ENCODE measurements at regions not wholly inside any gene's neighbourhood (a gene's known extent, or its start where the extent isn't known, plus 50 kb on each side); places are given as distances from the start of the nearest gene placed in this dataset.

GRCh38 chr4:176988226-176988625, 195.5 kb upstream of the VEGFC start:
- Histone ChIP-seq H3K4me1 (ENCODE audit: control insufficient read depth, extremely low read depth, insufficient read depth, low read length) (peaks cover 5% of the 10 kb centered on the region), H3K9me1 (replicated peaks; ENCODE audit: control insufficient read depth, extremely low read depth, insufficient read depth, low read length) (no peaks in the 10 kb centered on the region), H3K9me3 (replicated peaks; ENCODE audit: control insufficient read depth, insufficient read depth, low read length) (peaks cover 1% of the 10 kb centered on the region), H3K27ac (ENCODE audit: insufficient read depth, low read depth, low read length) (peak overlapping the region; percentile 55), H2AFZ (ENCODE audit: low read depth, low read length) (no peak overlapping the region), H3K27me3 (ENCODE audit: control insufficient read depth in 2 of 2, insufficient read depth in 2 of 2, low read length in 2 of 2) (no peaks in the 10 kb centered on the region), H3K9ac (replicated peaks; ENCODE audit: extremely low read depth, insufficient read depth, low read length) (no peak overlapping the region), H3K79me2 (ENCODE audit: control insufficient read depth, insufficient read depth, low read length) (no peaks in the 10 kb centered on the region), H3K4me2 (ENCODE audit: insufficient read depth, low read length) (peak overlapping the region; percentile 7), H3K4me3 (replicated peaks in 1 of 3; ENCODE audit: insufficient read depth in 1 of 3, low read depth in 1 of 3, low read length in 3 of 3) (no peak overlapping the region), H3K36me3 (ENCODE audit: control insufficient read depth in 2 of 2, extremely low read depth in 1 of 2, insufficient read depth in 2 of 2, low read length in 2 of 2) (no peaks in the 10 kb centered on the region), H4K20me1 (replicated peaks; ENCODE audit: control insufficient read depth, extremely low read depth, insufficient read depth, low read length) (no peaks in the 10 kb centered on the region)
- no TSS peak for BruUV-seq (replicated peaks)
- FAIRE-seq = peak; percentile 95
- TF ChIP-seq GATA2 (IDR thresholded peaks at IDR 0.05; ENCODE audit: insufficient read depth, insufficient read length, low read depth, low read length) = peak; percentile 87
- TF ChIP-seq POLR2A (IDR thresholded peaks at IDR 0.05; ENCODE audit: low read depth, low read length) = no peak
- TF ChIP-seq EZH2 (IDR thresholded peaks at IDR 0.05; ENCODE audit: borderline replicate concordance, low read depth, low read length, severe bottlenecking) = no peak
- no peak for TF ChIP-seq MAX (IDR thresholded peaks at IDR 0.05; ENCODE audit: insufficient read depth, insufficient read length)
- TF ChIP-seq JUN (IDR thresholded peaks at IDR 0.05; ENCODE audit: borderline replicate concordance, insufficient read depth, insufficient read length, low read depth) = peak; percentile 85
- TF ChIP-seq POLR2AphosphoS5 (IDR thresholded peaks at IDR 0.05; ENCODE audit: insufficient read depth, low read depth, low read length) = peak; percentile 77
- TF ChIP-seq, protein P1, sequence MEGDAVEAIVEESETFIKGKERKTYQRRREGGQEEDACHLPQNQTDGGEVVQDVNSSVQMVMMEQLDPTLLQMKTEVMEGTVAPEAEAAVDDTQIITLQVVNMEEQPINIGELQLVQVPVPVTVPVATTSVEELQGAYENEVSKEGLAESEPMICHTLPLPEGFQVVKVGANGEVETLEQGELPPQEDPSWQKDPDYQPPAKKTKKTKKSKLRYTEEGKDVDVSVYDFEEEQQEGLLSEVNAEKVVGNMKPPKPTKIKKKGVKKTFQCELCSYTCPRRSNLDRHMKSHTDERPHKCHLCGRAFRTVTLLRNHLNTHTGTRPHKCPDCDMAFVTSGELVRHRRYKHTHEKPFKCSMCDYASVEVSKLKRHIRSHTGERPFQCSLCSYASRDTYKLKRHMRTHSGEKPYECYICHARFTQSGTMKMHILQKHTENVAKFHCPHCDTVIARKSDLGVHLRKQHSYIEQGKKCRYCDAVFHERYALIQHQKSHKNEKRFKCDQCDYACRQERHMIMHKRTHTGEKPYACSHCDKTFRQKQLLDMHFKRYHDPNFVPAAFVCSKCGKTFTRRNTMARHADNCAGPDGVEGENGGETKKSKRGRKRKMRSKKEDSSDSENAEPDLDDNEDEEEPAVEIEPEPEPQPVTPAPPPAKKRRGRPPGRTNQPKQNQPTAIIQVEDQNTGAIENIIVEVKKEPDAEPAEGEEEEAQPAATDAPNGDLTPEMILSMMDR (IDR thresholded peaks at IDR 0.05; ENCODE audit: extremely low read depth in 1 of 2, insufficient read depth in 1 of 2, low read depth in 1 of 2, low read length in 2 of 2) = no peak
- peak; percentile 99 for TF ChIP-seq FOS (IDR thresholded peaks at IDR 0.05; ENCODE audit: borderline replicate concordance, insufficient read depth, low read length)
- no peak for TF ChIP-seq MYC (IDR thresholded peaks at IDR 0.05; ENCODE audit: low read depth, low read length)
- intact Hi-C loops (cut with micrococcal nuclease) (loop anchor here (1.0 to 5.0 kb wide), 3 partner anchors 68 to 197 kb away; no protein-coding TSS in a partner anchor), dilution Hi-C loops (cut with MboI; ENCODE audit: extremely low pct_ligation_motif_present, low sequenced_read_pairs) (no loop called here)
- CTCF ChIA-PET = interaction anchor here (0.7 to 1.7 kb wide), 7 partner anchors 9 to 197 kb away, joined by 3 to 11 read pairs (median 3); no protein-coding TSS in a partner anchor
- peak; percentile 92 for DNase-seq (ENCODE audit: low read depth, low spot score)
- POLR2A ChIA-PET = no interaction called here
